Right atrium auricular region (tissue), 2 donors: ENCODE measurements at regions not wholly inside any gene's neighbourhood (a gene's known extent, or its start where the extent isn't known, plus 50 kb on each side); places are given as distances from the start of the nearest gene placed in this dataset.

Experiments
- DNase-seq: peaks from one replicate; pipeline ENCODE4 v3.0.0-alpha.2; 2019; ENCODE audit warnings: low spot score
- H3K27ac ChIP-seq, 2 donors: fragments of 200-600 bp; sonication (generic); 1 replicate in 1 of 2; 2 replicates in 1 of 2; pipeline ENCODE4 v1.5.1; 2016 to 2019
- H3K27me3 ChIP-seq, 2 donors: fragments of 200-600 bp; sonication (generic); one replicate each; pipeline versions ENCODE4 v1.5.1 to v1.6.0; 2017 to 2019
- H3K36me3 ChIP-seq: fragments of 200-600 bp; sonication (generic); one replicate; pipeline ENCODE4 v1.5.1; 2016
- H3K4me1 ChIP-seq, 2 donors: fragments of 200-600 bp; sonication (generic); one replicate each; pipeline versions ENCODE4 v1.5.1 to v1.6.0; 2017 to 2019
- H3K4me3 ChIP-seq, 2 donors: fragments of 200-600 bp; sonication (generic); 1 replicate in 1 of 2; 2 replicates in 1 of 2; pipeline ENCODE4 v1.5.1; 2017 to 2019; ENCODE audit warnings: mild to moderate bottlenecking in 1 of 2, moderate library complexity in 1 of 2
- H3K9me3 ChIP-seq, 2 donors: fragments of 200-600 bp; sonication (generic); one replicate each; pipeline ENCODE4 v1.5.1; 2019
- TF ChIP-seq, protein P1 (sequence below), 2 donors: fragments of 200-600 bp; sonication (generic); IDR thresholded peaks; one replicate each; pipeline ENCODE4 v1.5.1; 2019; ENCODE audit warnings: antibody characterized with exemption in 2 of 2

GRCh38 chr14:71471634-71472355 lies 460.4 kb upstream of the RGS6 start:
- Histone ChIP-seq H3K36me3 (no peaks in the 10 kb centered on the region), H3K4me3 (no peak overlapping the region), H3K9me3 (no peaks in the 10 kb centered on the region), H3K4me1 (peaks cover 0 to 5% of the 10 kb centered on the region in 2 donors), H3K27me3 (no peaks in the 10 kb centered on the region), H3K27ac (no peak overlapping the region)
- TF ChIP-seq, protein P1, sequence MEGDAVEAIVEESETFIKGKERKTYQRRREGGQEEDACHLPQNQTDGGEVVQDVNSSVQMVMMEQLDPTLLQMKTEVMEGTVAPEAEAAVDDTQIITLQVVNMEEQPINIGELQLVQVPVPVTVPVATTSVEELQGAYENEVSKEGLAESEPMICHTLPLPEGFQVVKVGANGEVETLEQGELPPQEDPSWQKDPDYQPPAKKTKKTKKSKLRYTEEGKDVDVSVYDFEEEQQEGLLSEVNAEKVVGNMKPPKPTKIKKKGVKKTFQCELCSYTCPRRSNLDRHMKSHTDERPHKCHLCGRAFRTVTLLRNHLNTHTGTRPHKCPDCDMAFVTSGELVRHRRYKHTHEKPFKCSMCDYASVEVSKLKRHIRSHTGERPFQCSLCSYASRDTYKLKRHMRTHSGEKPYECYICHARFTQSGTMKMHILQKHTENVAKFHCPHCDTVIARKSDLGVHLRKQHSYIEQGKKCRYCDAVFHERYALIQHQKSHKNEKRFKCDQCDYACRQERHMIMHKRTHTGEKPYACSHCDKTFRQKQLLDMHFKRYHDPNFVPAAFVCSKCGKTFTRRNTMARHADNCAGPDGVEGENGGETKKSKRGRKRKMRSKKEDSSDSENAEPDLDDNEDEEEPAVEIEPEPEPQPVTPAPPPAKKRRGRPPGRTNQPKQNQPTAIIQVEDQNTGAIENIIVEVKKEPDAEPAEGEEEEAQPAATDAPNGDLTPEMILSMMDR (IDR thresholded peaks at IDR 0.05), result no peak
- no peak for DNase-seq

DNA sequence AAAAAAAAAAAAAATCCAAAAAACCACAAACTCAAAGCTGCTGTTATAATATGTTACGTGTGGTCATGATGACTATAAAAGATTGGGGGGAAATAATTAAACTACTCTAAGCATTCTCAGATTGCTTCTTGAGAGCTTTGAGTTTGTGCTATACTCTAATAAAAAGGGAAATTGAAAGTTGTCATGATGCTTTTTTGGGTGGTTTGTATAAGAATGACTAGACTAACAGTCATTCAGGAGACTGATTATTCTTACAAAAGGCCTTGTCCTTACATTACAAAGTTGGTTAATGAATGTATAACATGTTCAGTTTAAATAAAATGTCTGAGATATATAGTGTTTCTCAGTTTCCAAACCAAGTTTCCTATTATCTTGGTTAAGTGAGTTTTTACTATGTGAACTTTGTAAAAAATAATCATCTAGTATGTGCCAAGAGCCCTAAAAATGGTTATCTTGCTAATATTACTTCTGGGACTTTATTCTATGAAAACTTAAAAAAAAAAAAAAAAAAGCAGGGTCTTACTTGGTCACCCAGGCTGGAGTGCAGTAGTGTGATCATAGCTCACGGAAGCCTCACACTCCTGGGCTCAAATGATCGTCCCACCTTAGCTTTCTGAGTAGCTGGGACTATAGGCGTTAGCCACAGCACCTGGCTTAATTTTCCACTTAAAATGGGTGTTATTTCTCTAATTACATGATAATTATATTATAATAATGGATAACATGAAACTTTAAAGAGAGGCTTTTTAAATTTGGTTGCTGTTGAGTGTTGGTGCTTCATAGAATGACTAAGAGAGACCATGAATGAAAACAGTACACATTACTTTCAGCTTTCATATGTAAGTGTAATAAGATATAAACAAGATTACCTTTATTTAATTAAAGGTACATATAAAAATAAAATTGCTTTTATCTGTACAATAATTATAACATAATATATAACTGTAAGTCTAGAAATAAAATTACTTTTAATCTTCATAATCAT lies 459.6 kb upstream of the RGS6 start:
- no peak overlapping the region for H3K4me3 ChIP-seq
- H3K9me3 ChIP-seq, result no peaks in the 10 kb centered on the region
- no peaks in the 10 kb centered on the region for H3K27me3 ChIP-seq
- DNase-seq, result no peak
- H3K4me1 ChIP-seq, result peaks cover 0 to 5% of the 10 kb centered on the region in 2 donors
- no peaks in the 10 kb centered on the region for H3K36me3 ChIP-seq
- TF ChIP-seq, protein P1 (IDR thresholded peaks at IDR 0.05), result no peak
- no peak overlapping the region for H3K27ac ChIP-seq

DNA sequence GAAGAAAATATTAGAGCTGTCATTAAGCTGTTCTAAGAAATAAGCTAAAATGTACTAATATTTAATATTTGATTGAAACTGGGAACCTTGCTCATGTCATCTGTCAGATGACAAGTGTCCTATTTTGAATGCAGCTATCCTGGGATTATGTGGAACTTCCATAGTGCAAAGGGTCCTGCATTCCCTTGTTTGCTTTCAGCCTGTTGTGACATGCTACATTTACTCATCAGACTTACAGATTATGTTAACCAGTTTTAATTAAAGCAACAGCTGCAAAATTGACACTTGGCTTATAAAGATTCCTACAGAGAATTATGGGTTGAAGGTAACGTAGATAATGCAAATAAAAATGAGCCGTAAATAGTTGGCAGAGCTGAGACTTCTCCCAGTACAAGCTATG lies 458.4 kb upstream of the RGS6 start:
- Histone ChIP-seq H3K4me1 (peaks cover 0 to 5% of the 10 kb centered on the region in 2 donors), H3K27me3 (no peaks in the 10 kb centered on the region), H3K36me3 (no peaks in the 10 kb centered on the region), H3K9me3 (no peaks in the 10 kb centered on the region), H3K27ac (no peak overlapping the region), H3K4me3 (no peak overlapping the region)
- no peak for DNase-seq
- TF ChIP-seq, protein P1 (IDR thresholded peaks at IDR 0.05), result no peak

DNA sequence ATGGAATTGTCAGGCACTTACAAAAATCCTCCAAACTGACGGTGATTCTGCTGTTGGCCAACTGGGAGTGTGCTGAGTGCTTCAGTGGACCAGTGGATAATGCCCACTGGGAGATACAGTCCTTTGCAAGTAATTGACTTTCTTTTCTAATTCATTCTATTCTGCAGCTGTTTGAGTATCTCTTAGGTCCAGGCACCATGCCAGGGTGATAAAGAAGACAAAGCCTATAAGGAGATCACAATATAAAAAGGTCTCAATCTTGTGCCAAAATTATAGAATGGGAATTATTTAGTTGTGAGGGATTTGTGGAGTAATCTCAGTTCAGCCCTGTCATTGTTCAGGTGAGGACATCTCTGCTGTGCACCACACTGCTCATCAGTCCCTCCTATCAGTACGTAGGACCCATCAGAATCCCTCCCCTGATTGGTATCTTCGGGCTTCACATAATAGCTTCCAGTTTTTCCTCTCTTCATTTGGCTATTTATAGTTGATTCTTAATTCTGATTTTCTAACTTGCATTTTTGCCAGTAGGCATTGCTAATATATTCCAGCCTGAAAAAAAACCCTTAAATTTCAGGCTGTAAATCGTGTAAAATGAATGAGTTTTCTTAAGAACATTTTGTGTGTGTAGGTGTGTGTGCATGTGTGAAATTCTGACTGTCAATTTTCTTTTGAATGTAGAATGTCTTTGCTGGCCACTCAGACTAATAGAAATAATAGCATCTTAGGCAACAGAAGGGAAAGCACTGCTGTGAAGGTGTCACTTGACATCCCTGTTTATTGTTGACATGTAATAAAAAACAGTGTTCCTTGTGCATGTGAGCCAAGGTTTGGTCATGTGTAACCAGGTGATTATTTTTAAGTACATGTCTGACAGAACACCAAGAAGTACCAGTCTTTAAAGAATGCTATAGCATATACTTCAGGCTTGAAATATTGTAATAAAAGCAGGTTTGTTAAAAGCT lies 457.6 kb upstream of the RGS6 start:
- no peaks in the 10 kb centered on the region for H3K27me3 ChIP-seq
- no peak overlapping the region for H3K4me3 ChIP-seq
- DNase-seq, result no peak
- H3K27ac ChIP-seq, result no peak overlapping the region
- no peaks in the 10 kb centered on the region for H3K9me3 ChIP-seq
- no peaks in the 10 kb centered on the region for H3K36me3 ChIP-seq
- TF ChIP-seq, protein P1 (IDR thresholded peaks at IDR 0.05), result no peak
- H3K4me1 ChIP-seq, result peaks cover 0 to 5% of the 10 kb centered on the region in 2 donors

- Histone ChIP-seq H3K27ac (no peak overlapping the region), H3K27me3 (no peaks in the 10 kb centered on the region), H3K36me3 (no peaks in the 10 kb centered on the region), H3K4me1 (peaks cover 0 to 5% of the 10 kb centered on the region in 2 donors), H3K4me3 (no peak overlapping the region), H3K9me3 (no peaks in the 10 kb centered on the region)
- TF ChIP-seq, protein P1 (IDR thresholded peaks at IDR 0.05), result no peak
- DNase-seq, result no peak
Observed at GRCh38 chr14:71475916-71476315, 456.3 kb upstream of the RGS6 start.
